H1 (cell line): ENCODE measurements at regions not wholly inside any gene's neighbourhood (a gene's known extent, or its start where the extent isn't known, plus 50 kb on each side); places are given as distances from the start of the nearest gene placed in this dataset.

ENCODE experiments used
- CHD7 ChIP-seq: fragments of 300-600 bp; sonication (generic); IDR thresholded peaks from 2 replicates; pipeline ENCODE4 v1.7.1; 2012; ENCODE audit warnings: low read length, moderate library complexity, mild to moderate bottlenecking, inconsistent platforms; ENCODE audit not compliant: insufficient replicate concordance
- PHF8 ChIP-seq: fragments of 200-600 bp; sonication (generic); conservative IDR thresholded peaks from 2 replicates; pipeline ENCODE4 v1.7.1; 2012; ENCODE audit warnings: low read depth, mild to moderate bottlenecking, inconsistent platforms, low read length, moderate library complexity

- no peak for TF ChIP-seq CHD7
- no peak for TF ChIP-seq PHF8
Observed at GRCh38 chr6:168207421-168208175, 112.0 kb downstream of the DACT2 start (continued).
